Urinary bladder (tissue), 3 donors: ENCODE measurements at regions not wholly inside any gene's neighbourhood (a gene's known extent, or its start where the extent isn't known, plus 50 kb on each side); places are given as distances from the start of the nearest gene placed in this dataset.
"Not testable (repeated sequence)": the region's sequence is repeated elsewhere in the genome, so short reads cannot be mapped to it uniquely, and the experiment has no call there.

Source experiments
- DNase-seq: peaks from one replicate; pipeline ENCODE4 v3.0.0-alpha.2; 2015; ENCODE audit errors: extremely low spot score
- H3K27ac ChIP-seq: one replicate; pipeline ENCODE4 v1.5.1; 2013; ENCODE audit warnings: low read depth, mild to moderate bottlenecking, moderate library complexity
- H3K36me3 ChIP-seq: one replicate; pipeline ENCODE4 v1.6.1; 2013; ENCODE audit warnings: mild to moderate bottlenecking, moderate library complexity; ENCODE audit not compliant: insufficient read depth
- H3K4me1 ChIP-seq: one replicate; pipeline ENCODE4 v1.6.1; 2013; ENCODE audit warnings: mild to moderate bottlenecking, moderate library complexity; ENCODE audit not compliant: insufficient read depth
- H3K4me3 ChIP-seq: one replicate; pipeline ENCODE4 v1.5.1; 2013; ENCODE audit warnings: low read depth, low read length
- WGBS: extraction: QIAGEN DNeasy Blood & Tissue Kit; methylation state at CpG from one replicate; pipeline ENCODE4 v1.1.7; 2013; 5-methylcytosine and 5-hydroxymethylcytosine counted together
- donor health status: healthy with polysubstance abuse.
- donor health status: healthy.

- no peaks in the 10 kb centered on the region for H3K36me3 ChIP-seq
- 97% methylated on average over 6 of the region's 6 CpGs for WGBS
Observed at GRCh38 chr1:232352366-232352765, 277.6 kb downstream of the SIPA1L2 start.

GRCh38 chr1:232351335-232351734 lies 278.6 kb downstream of the SIPA1L2 start:
- no peak overlapping the region for H3K27ac ChIP-seq
- H3K36me3 ChIP-seq = no peaks in the 10 kb centered on the region
- H3K4me3 ChIP-seq = no peak overlapping the region
- no peaks in the 10 kb centered on the region for H3K4me1 ChIP-seq
- WGBS = 95% methylated on average over 2 of the region's 2 CpGs
- DNase-seq = no peak

More at GRCh38 chr1:232352366-232352765, 277.6 kb downstream of the SIPA1L2 start:
- Histone ChIP-seq H3K4me3 (no peak overlapping the region), H3K27ac (no peak overlapping the region), H3K4me1 (no peaks in the 10 kb centered on the region)
- no peak for DNase-seq

GRCh38 chr1:232346844-232347243 lies 283.1 kb downstream of the SIPA1L2 start:
- DNase-seq = no peak
- 96% methylated on average over 1 of the region's 1 CpG for WGBS
- Histone ChIP-seq H3K27ac (no peak overlapping the region), H3K4me1 (no peaks in the 10 kb centered on the region), H3K4me3 (no peak overlapping the region), H3K36me3 (no peaks in the 10 kb centered on the region)

- no peaks in the 10 kb centered on the region for H3K36me3 ChIP-seq
- H3K4me3 ChIP-seq = no peak overlapping the region
- H3K4me1 ChIP-seq = no peaks in the 10 kb centered on the region
- no peak for DNase-seq
- 70% methylated on average over 4 of the region's 4 CpGs for WGBS
- H3K27ac ChIP-seq = no peak overlapping the region
Observed at GRCh38 chr1:232344791-232345399, 285.0 kb downstream of the SIPA1L2 start.

- H3K4me3 ChIP-seq, H3K27ac ChIP-seq, H3K4me1 ChIP-seq, H3K36me3 ChIP-seq, DNase-seq: not testable (repeated sequence)
- 97% methylated on average over 1 of the region's 3 CpGs for WGBS
Observed at GRCh38 chr1:232344186-232344585, 285.7 kb downstream of the SIPA1L2 start.

- WGBS = 80% methylated on average over 4 of the region's 4 CpGs
- DNase-seq = no peak
- Histone ChIP-seq H3K36me3 (no peaks in the 10 kb centered on the region), H3K4me3 (no peak overlapping the region), H3K27ac (no peak overlapping the region), H3K4me1 (no peaks in the 10 kb centered on the region)
Observed at GRCh38 chr1:232340446-232340845, 289.5 kb downstream of the SIPA1L2 start.

- 38% methylated on average over 2 of the region's 2 CpGs for WGBS
- no peaks in the 10 kb centered on the region for H3K36me3 ChIP-seq
- DNase-seq = no peak
- no peak overlapping the region for H3K27ac ChIP-seq
- H3K4me1 ChIP-seq = no peaks in the 10 kb centered on the region
- no peak overlapping the region for H3K4me3 ChIP-seq
Observed at GRCh38 chr1:232339073-232339472, 290.9 kb downstream of the SIPA1L2 start.

GRCh38 chr1:232335741-232336293 lies 294.1 kb downstream of the SIPA1L2 start:
- Histone ChIP-seq H3K36me3 (no peaks in the 10 kb centered on the region), H3K4me3 (no peak overlapping the region), H3K27ac (no peak overlapping the region), H3K4me1 (no peaks in the 10 kb centered on the region)
- 79% methylated on average over 4 of the region's 4 CpGs for WGBS
- DNase-seq = no peak

GRCh38 chr1:232335261-232335660 lies 294.7 kb downstream of the SIPA1L2 start:
- 92% methylated on average over 7 of the region's 7 CpGs for WGBS
- Histone ChIP-seq H3K4me1 (no peaks in the 10 kb centered on the region), H3K4me3 (no peak overlapping the region)

GRCh38 chr1:232334811-232335210 lies 295.1 kb downstream of the SIPA1L2 start:
- Histone ChIP-seq H3K4me3 (no peak overlapping the region), H3K36me3 (no peaks in the 10 kb centered on the region), H3K4me1 (no peaks in the 10 kb centered on the region), H3K27ac (no peak overlapping the region)
- 87% methylated on average over 10 of the region's 10 CpGs for WGBS
- no peak for DNase-seq

More at GRCh38 chr1:232335261-232335660, 294.7 kb downstream of the SIPA1L2 start:
- no peak overlapping the region for H3K27ac ChIP-seq
- no peaks in the 10 kb centered on the region for H3K36me3 ChIP-seq
- DNase-seq = no peak

GRCh38 chr1:232334246-232334645 lies 295.7 kb downstream of the SIPA1L2 start:
- no peak overlapping the region for H3K4me3 ChIP-seq
- no peaks in the 10 kb centered on the region for H3K36me3 ChIP-seq
- no peak overlapping the region for H3K27ac ChIP-seq
- no peak for DNase-seq
- no peaks in the 10 kb centered on the region for H3K4me1 ChIP-seq
- 62% methylated on average over 3 of the region's 3 CpGs for WGBS

- Histone ChIP-seq H3K36me3 (no peaks in the 10 kb centered on the region), H3K4me3 (no peak overlapping the region), H3K4me1 (no peaks in the 10 kb centered on the region), H3K27ac (no peak overlapping the region)
- DNase-seq = no peak
- 99% methylated on average over 5 of the region's 5 CpGs for WGBS
Observed at GRCh38 chr1:232333419-232333767, 296.5 kb downstream of the SIPA1L2 start.

- WGBS = 94% methylated on average over 8 of the region's 9 CpGs
- not testable (repeated sequence) for DNase-seq, H3K27ac ChIP-seq, H3K4me1 ChIP-seq, H3K36me3 ChIP-seq, H3K4me3 ChIP-seq
Observed at GRCh38 chr1:232332710-232333418, 297.1 kb downstream of the SIPA1L2 start.

GRCh38 chr1:232329103-232329813 lies 300.7 kb downstream of the SIPA1L2 start:
- WGBS = 75% methylated on average over 10 of the region's 10 CpGs
- H3K27ac ChIP-seq = no peak overlapping the region
- no peak for DNase-seq

More at GRCh38 chr1:232329103-232329813, 300.7 kb downstream of the SIPA1L2 start:
- H3K36me3 ChIP-seq = no peaks in the 10 kb centered on the region
- H3K4me3 ChIP-seq = no peak overlapping the region
- H3K4me1 ChIP-seq = no peaks in the 10 kb centered on the region
